ENCODE measurements at regions not wholly inside any gene's neighbourhood (a gene's known extent, or its start where the extent isn't known, plus 50 kb on each side); places are given as distances from the start of the nearest gene placed in this dataset.

- TF ChIP-seq, protein P1, sequence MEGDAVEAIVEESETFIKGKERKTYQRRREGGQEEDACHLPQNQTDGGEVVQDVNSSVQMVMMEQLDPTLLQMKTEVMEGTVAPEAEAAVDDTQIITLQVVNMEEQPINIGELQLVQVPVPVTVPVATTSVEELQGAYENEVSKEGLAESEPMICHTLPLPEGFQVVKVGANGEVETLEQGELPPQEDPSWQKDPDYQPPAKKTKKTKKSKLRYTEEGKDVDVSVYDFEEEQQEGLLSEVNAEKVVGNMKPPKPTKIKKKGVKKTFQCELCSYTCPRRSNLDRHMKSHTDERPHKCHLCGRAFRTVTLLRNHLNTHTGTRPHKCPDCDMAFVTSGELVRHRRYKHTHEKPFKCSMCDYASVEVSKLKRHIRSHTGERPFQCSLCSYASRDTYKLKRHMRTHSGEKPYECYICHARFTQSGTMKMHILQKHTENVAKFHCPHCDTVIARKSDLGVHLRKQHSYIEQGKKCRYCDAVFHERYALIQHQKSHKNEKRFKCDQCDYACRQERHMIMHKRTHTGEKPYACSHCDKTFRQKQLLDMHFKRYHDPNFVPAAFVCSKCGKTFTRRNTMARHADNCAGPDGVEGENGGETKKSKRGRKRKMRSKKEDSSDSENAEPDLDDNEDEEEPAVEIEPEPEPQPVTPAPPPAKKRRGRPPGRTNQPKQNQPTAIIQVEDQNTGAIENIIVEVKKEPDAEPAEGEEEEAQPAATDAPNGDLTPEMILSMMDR (conservative IDR thresholded peaks at IDR 0.05; ENCODE audit: low read length) = 0 out of 2 replicates have a peak, but pooled peaks have one; percentile 22
- TF ChIP-seq EZH2phosphoT487 (IDR thresholded peaks at IDR 0.05; ENCODE audit: borderline replicate concordance, low read depth, low read length) = no peak
These were observed 71.0 kb upstream of the FAM120A start for GRCh38 chr9:93380410-93381060.

Measured in OCI-LY7 (cell line).